OCI-LY1 (cell line): ENCODE measurements at regions not wholly inside any gene's neighbourhood (a gene's known extent, or its start where the extent isn't known, plus 50 kb on each side); places are given as distances from the start of the nearest gene placed in this dataset.

ENCODE experiments used
- CTCF ChIP-seq: fragments of 200-600 bp; sonication (generic), shearing (Covaris generic); IDR thresholded peaks from 2 replicates; pipeline ENCODE4 v1.5.1; 2017; ENCODE audit warnings: mild to moderate bottlenecking, antibody characterized with exemption, low read length, moderate library complexity, mixed read lengths
- EZH2 ChIP-seq: fragments of 200-600 bp; sonication (generic), shearing (Covaris generic); IDR thresholded peaks from 2 replicates; pipeline ENCODE4 v1.8.0; 2017; ENCODE audit warnings: borderline replicate concordance, mixed run types, mild to moderate bottlenecking, antibody characterized with exemption, low read length, moderate library complexity, mixed read lengths

GRCh38 chr18:55111271-55111670 is 152.0 kb upstream of the CCDC68 start:
- TF ChIP-seq CTCF (no peak), EZH2 (no peak)
